H7 (cell line): ENCODE measurements at regions not wholly inside any gene's neighbourhood (a gene's known extent, or its start where the extent isn't known, plus 50 kb on each side); places are given as distances from the start of the nearest gene placed in this dataset.

Experiments
- DNase-seq: peaks from one replicate; pipeline ENCODE4 v3.0.0; 2012
- H3K27me3 ChIP-seq: 2 replicates; pipeline ENCODE4 v1.6.0; 2011; ENCODE audit warnings: mild to moderate bottlenecking, low read length; ENCODE audit not compliant: control insufficient read depth, insufficient read depth
- H3K36me3 ChIP-seq: replicated peaks from 2 replicates; pipeline ENCODE4 v1.5.1; 2011; ENCODE audit warnings: low read length; ENCODE audit not compliant: control insufficient read depth, insufficient read depth
- H3K4me3 ChIP-seq: 2 replicates; pipeline ENCODE4 v1.5.1; 2011; ENCODE audit warnings: low read depth, mild to moderate bottlenecking, control low read depth, low read length, moderate library complexity; ENCODE audit not compliant: insufficient read depth

- H3K27me3 ChIP-seq, result no peaks in the 10 kb centered on the region
- H3K36me3 ChIP-seq, result no peaks in the 10 kb centered on the region
- no peak overlapping the region for H3K4me3 ChIP-seq
- DNase-seq, result no peak
Measured at GRCh38 chr7:41117431-41117830, 585.5 kb downstream of the INHBA start.

GRCh38 chr7:41116817-41117216 is 586.1 kb downstream of the INHBA start:
- Histone ChIP-seq H3K27me3 (no peaks in the 10 kb centered on the region), H3K36me3 (no peaks in the 10 kb centered on the region), H3K4me3 (no peak overlapping the region)
- DNase-seq, result no peak

GRCh38 chr7:41116337-41116736 is 586.6 kb downstream of the INHBA start:
- Histone ChIP-seq H3K4me3 (no peak overlapping the region), H3K27me3 (no peaks in the 10 kb centered on the region), H3K36me3 (no peaks in the 10 kb centered on the region)
- DNase-seq, result no peak

GRCh38 chr7:41114691-41115090 is 588.2 kb downstream of the INHBA start:
- Histone ChIP-seq H3K36me3 (no peaks in the 10 kb centered on the region), H3K27me3 (no peaks in the 10 kb centered on the region), H3K4me3 (no peak overlapping the region)
- no peak for DNase-seq

DNA sequence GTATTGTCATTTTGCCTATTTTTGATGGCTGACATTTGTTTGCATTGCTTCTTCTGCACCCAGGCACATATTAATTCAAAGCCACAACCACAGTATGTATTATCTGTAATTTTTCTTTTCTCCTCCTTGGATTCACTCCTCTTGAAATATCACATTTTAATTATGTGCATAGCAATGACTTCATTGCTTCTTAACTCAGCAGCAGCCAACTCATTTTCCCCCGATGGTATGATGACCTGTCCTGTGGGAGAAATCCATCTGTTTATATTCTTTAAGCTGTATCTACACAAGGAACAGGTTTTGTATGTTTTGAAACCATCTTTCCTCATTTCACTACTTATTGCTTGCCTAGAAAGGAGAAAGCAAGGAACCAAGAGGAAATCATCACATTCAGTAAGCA is 588.8 kb downstream of the INHBA start:
- Histone ChIP-seq H3K4me3 (no peak overlapping the region), H3K27me3 (no peaks in the 10 kb centered on the region), H3K36me3 (no peaks in the 10 kb centered on the region)
- no peak for DNase-seq

DNA sequence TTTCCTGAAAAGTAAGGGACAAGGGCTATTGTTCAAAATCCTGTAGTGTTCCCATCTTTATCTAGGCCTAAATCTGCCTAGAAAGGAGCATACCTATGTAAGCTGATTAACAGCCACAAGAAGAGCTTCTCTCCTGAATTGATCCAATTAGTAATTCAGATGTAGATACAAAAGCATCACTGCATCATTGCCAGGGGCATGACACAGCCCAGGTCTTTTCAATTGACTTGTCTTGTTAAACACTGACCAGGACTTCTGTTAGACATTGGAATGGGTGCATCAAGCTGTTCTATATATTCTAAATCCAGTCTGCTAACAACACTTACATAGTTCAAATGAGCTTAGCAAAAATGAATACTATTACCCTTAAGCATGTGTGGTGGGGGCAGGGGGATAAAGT is 589.2 kb downstream of the INHBA start:
- DNase-seq, result no peak
- Histone ChIP-seq H3K36me3 (no peaks in the 10 kb centered on the region), H3K4me3 (no peak overlapping the region), H3K27me3 (no peaks in the 10 kb centered on the region)

GRCh38 chr7:41110186-41110585 is 592.7 kb downstream of the INHBA start:
- Histone ChIP-seq H3K4me3 (no peak overlapping the region), H3K36me3 (no peaks in the 10 kb centered on the region), H3K27me3 (no peaks in the 10 kb centered on the region)
- no peak for DNase-seq

DNA sequence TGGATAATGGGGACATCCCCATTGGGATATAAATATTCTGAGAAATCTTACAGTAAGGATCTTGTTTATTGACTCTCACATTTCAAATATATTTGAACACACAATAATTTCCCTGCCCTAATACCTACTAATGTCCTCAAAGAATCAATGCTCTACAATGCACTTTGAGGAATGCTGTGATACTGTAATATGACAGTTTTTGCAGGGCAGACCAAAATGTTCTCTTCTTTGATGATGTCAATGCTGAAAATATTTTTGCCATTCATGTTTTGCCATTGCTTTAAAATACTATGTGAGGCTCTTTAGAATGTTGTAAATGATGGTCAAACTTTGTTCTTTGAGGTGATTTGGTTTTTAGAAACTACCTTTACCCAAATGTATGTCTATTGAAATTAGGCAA is 594.1 kb downstream of the INHBA start:
- Histone ChIP-seq H3K4me3 (no peak overlapping the region), H3K36me3 (no peaks in the 10 kb centered on the region), H3K27me3 (no peaks in the 10 kb centered on the region)
- no peak for DNase-seq

DNA sequence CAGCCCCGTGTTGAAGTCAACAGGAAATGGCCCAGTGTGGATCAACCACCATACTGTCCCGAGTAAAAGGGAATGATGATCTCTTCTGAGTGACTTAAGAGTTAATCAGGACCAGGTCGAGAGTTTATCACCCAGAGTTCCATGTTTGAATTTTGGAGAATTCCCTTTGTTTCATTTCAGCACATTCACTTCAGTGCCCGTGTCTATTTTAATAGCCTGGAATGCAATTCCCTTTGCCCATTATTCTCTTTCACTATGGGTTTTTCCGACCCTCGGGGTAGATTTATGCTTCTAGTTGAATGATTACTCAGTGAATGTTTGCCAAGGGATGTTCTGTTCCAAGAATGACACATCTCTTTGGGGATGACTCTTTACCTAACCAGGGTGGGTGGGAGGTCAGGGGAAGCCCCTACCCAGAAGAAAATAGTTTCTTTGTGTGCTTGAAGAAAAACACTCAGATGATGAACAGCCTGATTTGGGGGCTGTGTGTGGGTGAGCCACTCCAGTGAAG is 594.9 kb downstream of the INHBA start:
- no peaks in the 10 kb centered on the region for H3K36me3 ChIP-seq
- no peak overlapping the region for H3K4me3 ChIP-seq
- no peaks in the 10 kb centered on the region for H3K27me3 ChIP-seq
- no peak for DNase-seq

- Histone ChIP-seq H3K36me3 (no peaks in the 10 kb centered on the region), H3K4me3 (no peak overlapping the region), H3K27me3 (no peaks in the 10 kb centered on the region)
- DNase-seq, result no peak
Measured at GRCh38 chr7:41107330-41107937, 595.5 kb downstream of the INHBA start.

GRCh38 chr7:41104631-41105030 is 598.3 kb downstream of the INHBA start:
- no peaks in the 10 kb centered on the region for H3K36me3 ChIP-seq
- DNase-seq, result no peak
- H3K4me3 ChIP-seq, result no peak overlapping the region
- no peaks in the 10 kb centered on the region for H3K27me3 ChIP-seq

GRCh38 chr7:41103331-41103730 is 599.6 kb downstream of the INHBA start:
- H3K4me3 ChIP-seq, result no peak overlapping the region
- no peak for DNase-seq
- H3K36me3 ChIP-seq, result no peaks in the 10 kb centered on the region
- no peaks in the 10 kb centered on the region for H3K27me3 ChIP-seq

DNA sequence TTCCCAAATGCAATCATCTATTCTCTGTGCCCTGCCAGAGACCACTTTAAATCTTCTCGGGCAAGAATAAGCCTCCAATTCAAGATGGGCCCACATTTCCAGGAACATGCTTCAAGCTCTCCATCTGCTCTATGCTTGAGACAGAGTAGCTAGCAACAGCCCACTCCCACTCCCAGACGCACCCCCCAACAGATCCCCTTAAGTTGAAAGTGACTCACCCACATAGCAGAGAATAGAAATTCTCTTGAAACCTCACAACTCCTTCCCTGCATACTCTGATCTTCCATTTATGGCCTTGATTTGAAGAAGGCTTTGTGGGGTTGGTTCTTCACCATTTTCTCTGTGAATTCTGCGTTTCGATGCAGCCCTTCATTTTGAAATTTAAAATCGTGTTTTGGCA is 604.0 kb downstream of the INHBA start:
- no peak for DNase-seq
- Histone ChIP-seq H3K4me3 (no peak overlapping the region), H3K36me3 (no peaks in the 10 kb centered on the region), H3K27me3 (no peaks in the 10 kb centered on the region)

GRCh38 chr7:41098402-41098801 is 604.5 kb downstream of the INHBA start:
- no peak overlapping the region for H3K4me3 ChIP-seq
- DNase-seq, result no peak
- H3K36me3 ChIP-seq, result no peaks in the 10 kb centered on the region
- H3K27me3 ChIP-seq, result no peaks in the 10 kb centered on the region

- Histone ChIP-seq H3K4me3 (no peak overlapping the region), H3K36me3 (no peaks in the 10 kb centered on the region), H3K27me3 (no peaks in the 10 kb centered on the region)
- no peak for DNase-seq
Measured at GRCh38 chr7:41097501-41097900, 605.4 kb downstream of the INHBA start.

GRCh38 chr7:41096917-41097316 is 606.0 kb downstream of the INHBA start:
- no peak for DNase-seq
- no peaks in the 10 kb centered on the region for H3K36me3 ChIP-seq
- H3K4me3 ChIP-seq, result no peak overlapping the region
- no peaks in the 10 kb centered on the region for H3K27me3 ChIP-seq
